ENCODE measurements at regions not wholly inside any gene's neighbourhood (a gene's known extent, or its start where the extent isn't known, plus 50 kb on each side); places are given as distances from the start of the nearest gene placed in this dataset.
"Not testable (repeated sequence)": the region's sequence is repeated elsewhere in the genome, so short reads cannot be mapped to it uniquely, and the experiment has no call there.

DNA sequence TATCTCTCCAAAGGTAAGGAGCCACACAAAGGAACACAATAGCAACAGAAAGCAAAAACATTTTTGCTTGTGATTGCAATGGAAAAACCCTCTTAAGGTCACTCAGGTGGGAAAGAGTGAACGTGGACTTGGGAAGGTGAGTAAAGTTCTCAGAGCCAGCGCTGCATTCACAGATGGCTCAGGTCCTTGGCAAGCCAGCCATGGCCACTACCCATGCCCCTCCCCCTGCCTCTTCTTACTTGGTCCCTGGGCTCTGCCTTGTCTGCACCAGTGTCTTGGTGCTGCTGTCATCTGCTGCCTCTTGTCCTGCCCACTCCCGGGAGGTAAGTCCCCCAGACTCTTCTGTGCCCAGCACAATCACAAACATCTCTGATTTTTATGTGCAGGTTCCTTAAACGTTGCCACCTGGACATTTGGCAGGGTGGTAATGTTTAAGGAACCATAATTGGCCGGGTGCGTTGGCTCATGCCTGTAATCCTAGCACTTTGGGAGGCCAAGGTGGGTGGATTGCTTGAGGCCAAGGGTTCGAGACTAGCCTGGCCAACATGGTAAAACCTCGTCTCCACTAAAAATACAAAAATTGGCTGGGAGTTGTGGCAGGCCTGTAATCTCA, 74.6 kb downstream of the FEM1C start:
- DNase-seq (ENCODE audit: low read depth): no peak

- DNase-seq (ENCODE audit: low read depth): no peak
These were observed 76.9 kb downstream of the FEM1C start for GRCh38 chr5:115467628-115468027.

GRCh38 chr5:115465431-115465830, 79.1 kb downstream of the FEM1C start:
- DNase-seq (ENCODE audit: low read depth): no peak

GRCh38 chr5:115463983-115464382, 80.6 kb downstream of the FEM1C start:
- no peak for DNase-seq (ENCODE audit: low read depth)

DNA sequence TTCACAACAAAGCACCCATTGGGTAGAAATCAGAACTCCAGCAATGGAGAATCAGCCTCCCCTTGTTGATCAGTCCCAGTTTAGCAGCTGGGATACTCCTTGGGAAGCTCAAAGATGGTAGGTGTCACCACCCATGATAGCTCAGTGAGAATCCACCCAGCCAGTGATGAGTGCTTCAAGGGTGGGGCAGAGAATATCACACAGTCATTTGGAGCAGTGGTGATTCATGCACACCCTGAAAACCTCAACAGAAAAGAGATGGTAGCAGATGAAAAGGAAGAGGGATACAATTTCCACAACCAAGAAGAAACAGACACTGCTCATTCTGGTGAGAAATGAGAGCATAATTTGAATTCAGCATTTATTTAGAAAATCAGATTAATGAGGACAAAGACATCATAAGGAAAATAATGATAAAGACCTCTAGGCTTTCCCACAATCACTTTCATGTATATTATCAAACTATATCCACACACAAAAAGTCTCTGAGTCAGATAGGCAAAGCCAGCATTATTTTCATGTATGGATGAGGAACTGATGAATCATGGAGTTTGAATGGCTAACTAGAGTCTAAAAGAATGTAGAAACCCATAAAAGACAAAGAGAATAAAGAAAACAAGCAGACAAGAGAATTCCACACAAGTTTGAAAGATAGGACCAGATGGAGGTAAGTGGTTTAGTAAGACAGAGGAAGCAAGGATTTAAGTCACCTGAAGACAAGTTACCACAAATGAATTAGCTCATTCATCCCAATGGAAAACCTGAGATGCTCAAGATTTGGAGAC, 82.9 kb downstream of the FEM1C start:
- peak; percentile 29 for DNase-seq (ENCODE audit: low read depth)

- DNase-seq (ENCODE audit: low read depth): no peak
These were observed 83.5 kb downstream of the FEM1C start for GRCh38 chr5:115461093-115461492.

DNA sequence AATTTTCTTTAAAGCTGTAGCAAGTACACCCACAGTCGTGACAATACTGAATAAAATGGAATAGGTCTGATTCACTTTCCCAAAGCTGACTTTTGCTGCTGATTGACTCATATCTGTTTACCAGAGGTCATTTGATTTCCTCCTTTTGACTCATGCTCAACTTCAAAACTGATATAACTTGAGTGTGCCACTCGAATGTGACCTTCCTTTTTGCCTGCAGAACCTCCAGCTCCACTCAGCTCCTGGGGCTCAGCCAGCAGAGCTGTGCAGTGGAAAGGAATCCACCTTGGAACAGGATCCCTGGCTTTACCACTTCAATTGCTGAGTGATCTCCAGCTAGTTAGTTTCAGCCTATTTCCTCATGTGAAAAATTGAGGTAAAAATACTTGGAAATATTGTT, 84.1 kb downstream of the FEM1C start:
- DNase-seq (ENCODE audit: low read depth): peak; percentile 6

DNA sequence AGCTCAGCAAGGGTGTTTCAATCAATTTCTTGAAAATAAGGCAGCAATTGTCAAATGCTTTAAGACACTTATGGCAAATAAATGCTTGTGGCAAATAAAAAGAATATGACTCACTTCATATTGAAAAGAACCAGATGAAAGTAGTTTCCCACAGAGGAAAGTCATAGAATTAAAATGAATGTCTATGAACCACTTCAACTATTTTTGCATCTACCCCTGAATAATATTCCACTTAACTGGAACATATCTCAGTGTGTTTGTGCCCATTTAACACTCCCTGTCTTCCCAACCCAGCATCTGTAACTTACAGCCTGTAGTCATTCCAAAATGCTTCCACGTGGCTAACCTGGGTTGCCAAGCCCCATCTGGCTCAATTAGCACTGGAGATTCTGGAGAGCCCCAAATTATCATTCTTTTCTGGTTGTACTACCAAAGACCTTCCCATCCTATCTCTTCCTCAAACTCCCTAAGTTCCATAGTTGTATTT, 84.7 kb downstream of the FEM1C start:
- DNase-seq (ENCODE audit: low read depth): no peak

GRCh38 chr5:115458416-115458815, 86.2 kb downstream of the FEM1C start:
- no peak for DNase-seq (ENCODE audit: low read depth)

- no peak for DNase-seq (ENCODE audit: low read depth)
These were observed 86.6 kb downstream of the FEM1C start for GRCh38 chr5:115458003-115458409.

GRCh38 chr5:115457571-115457970, 87.0 kb downstream of the FEM1C start:
- no peak for DNase-seq (ENCODE audit: low read depth)

- no peak for DNase-seq (ENCODE audit: low read depth)
These were observed 88.0 kb downstream of the FEM1C start for GRCh38 chr5:115456539-115457040.

- DNase-seq (ENCODE audit: low read depth): no peak
These were observed 88.5 kb downstream of the FEM1C start for GRCh38 chr5:115456056-115456455.

DNA sequence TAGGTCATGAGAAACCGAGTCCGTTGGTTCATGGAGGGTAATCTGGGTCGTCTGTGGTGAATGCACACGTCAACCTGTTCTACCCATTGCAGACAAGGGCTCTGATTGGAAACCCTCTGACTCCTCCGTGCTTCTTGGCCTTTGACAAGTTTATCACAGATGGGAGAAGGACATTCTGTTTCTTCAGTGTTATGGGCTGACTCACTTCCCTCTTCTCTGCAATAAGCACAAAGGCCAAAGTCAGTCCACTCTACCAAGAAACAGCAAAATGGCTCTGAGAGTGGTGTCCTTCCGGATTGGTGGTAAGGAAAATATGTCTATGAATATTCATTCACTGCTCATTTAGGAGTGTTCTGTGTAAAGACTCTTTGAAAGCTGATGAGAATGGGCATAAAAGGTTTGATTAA, 89.3 kb downstream of the FEM1C start:
- DNase-seq (ENCODE audit: low read depth): no peak

GRCh38 chr5:115453391-115454095, 91.0 kb downstream of the FEM1C start:
- no peak for DNase-seq (ENCODE audit: low read depth)

DNA sequence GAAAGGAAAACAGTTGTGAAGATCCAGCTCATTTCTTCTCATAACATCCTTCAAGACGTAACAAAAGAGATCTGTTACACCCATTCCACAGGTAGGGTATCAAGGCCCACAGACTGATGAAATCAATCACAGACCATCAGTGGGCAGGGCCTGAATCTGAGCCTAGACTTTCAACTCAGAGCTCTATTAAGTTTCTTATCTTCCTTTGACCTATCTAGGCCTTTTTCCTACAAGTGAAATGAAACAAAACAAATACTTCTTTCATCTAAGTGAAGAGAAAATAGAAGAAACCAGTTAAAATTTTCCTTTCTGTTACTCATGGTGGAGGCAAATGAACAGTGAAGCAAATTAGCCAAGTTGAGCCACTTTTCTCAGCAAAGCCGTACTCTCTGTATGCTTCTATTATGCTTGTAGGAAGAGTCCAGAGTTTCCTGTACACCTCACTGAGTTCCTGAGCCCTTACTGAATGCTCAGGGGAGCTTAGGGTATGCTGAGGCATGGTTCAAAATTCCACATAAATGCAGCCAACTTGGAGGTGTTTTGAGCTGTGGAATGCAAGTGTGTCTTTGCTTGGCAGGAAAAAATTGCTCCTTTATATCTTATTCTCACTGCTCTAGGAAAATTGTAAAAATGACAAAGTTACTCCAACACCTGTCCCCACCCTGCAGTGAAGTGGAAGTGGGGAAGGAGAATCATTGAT, 91.9 kb downstream of the FEM1C start:
- no peak for DNase-seq (ENCODE audit: low read depth)

DNA sequence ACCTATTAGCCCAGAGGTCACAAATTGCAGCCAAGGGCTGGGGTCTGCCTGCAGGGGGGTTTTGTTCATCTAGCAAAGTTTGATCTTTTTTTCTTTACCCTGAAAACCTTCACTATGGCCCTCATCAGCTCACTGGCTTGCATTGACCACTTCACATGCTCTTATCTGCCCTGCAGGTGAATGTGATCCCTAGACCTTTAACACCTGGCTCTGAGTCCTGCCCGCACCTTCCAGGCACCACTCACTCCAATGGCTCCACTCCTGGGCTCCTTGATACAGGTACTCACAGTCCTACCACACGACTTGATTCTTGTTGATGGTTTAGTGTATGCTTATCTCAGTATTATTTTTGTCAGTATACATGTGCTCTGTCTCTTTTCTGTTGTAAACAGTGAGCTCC, 92.5 kb downstream of the FEM1C start:
- no peak for DNase-seq (ENCODE audit: low read depth)

DNA sequence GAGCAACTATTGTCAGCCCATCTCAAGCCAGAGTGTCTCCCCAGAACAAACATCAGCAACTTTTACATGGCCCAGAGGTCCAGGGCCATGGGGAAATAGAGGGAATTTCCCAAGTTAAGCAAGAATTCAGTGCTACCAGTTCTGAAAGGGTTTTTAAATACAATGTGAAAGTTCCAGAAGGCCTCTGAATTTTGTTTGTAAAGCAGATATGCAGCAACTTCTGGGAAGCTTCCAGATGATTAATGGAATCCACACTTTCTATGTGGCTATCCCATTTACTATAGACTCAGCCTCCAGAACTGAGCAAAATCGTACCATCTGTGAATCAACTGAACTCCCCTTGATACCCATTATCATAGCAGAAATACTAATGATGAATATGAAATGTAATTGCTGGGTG, 93.8 kb downstream of the FEM1C start:
- DNase-seq (ENCODE audit: low read depth): no peak

DNA sequence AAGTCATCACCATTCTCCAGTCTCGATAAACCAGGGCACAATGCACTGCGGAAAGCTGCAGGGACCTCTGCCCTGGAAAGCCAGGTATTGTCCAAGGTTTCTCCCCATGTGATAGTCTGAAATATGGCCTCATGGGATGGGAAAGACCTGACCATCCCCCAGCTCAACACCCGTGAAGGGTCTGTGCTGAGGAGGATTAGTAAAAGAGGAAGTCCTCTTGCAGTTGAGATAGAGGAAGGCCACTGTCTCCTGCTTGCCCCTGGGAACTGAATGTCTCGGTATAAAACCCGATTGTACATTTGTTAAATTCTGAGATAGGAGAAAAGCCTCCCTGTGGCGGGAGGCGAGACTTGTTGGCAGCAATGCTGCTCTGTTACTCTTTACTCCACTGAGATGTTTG, 95.9 kb downstream of the FEM1C start:
- DNase-seq (ENCODE audit: low read depth): not testable (repeated sequence)

GRCh38 chr5:115440782-115441451, 103.7 kb downstream of the FEM1C start:
- DNase-seq (ENCODE audit: low read depth): no peak

- DNase-seq (ENCODE audit: low read depth): no peak
These were observed 104.9 kb downstream of the FEM1C start for GRCh38 chr5:115439639-115440038.

- no peak for DNase-seq (ENCODE audit: low read depth)
These were observed 105.5 kb downstream of the FEM1C start for GRCh38 chr5:115439042-115439441.

Measured in activated T-cell treated with anti-CD3 and anti-CD28 coated beads for 48 hours (primary cell).